HG02981 (cell line): ENCODE measurements at regions not wholly inside any gene's neighbourhood (a gene's known extent, or its start where the extent isn't known, plus 50 kb on each side); places are given as distances from the start of the nearest gene placed in this dataset.
"Not testable (repeated sequence)": the region's sequence is repeated elsewhere in the genome, so short reads cannot be mapped to it uniquely, and the experiment has no call there.

Experiments
- ATAC-seq: cut with Tn5 transposase; IDR thresholded peaks from one replicate; pipeline ENCODE4 v1.9.1; 2021; ENCODE audit warnings: mild to moderate bottlenecking, moderate library complexity; ENCODE audit not compliant: unreplicated experiment

- ATAC-seq = no peak
These were observed 1064.0 kb upstream of the SLIT2 start for GRCh38 chr4:19187691-19188090.

GRCh38 chr4:19187096-19187495 lies 1064.6 kb upstream of the SLIT2 start:
- no peak for ATAC-seq

GRCh38 chr4:19181631-19182030 lies 1070.1 kb upstream of the SLIT2 start:
- ATAC-seq = not testable (repeated sequence)

- ATAC-seq = no peak
These were observed 1072.9 kb upstream of the SLIT2 start for GRCh38 chr4:19178835-19179234.

GRCh38 chr4:19177616-19178015 lies 1074.1 kb upstream of the SLIT2 start:
- no peak for ATAC-seq

GRCh38 chr4:19171832-19172231 lies 1079.9 kb upstream of the SLIT2 start:
- no peak for ATAC-seq

DNA sequence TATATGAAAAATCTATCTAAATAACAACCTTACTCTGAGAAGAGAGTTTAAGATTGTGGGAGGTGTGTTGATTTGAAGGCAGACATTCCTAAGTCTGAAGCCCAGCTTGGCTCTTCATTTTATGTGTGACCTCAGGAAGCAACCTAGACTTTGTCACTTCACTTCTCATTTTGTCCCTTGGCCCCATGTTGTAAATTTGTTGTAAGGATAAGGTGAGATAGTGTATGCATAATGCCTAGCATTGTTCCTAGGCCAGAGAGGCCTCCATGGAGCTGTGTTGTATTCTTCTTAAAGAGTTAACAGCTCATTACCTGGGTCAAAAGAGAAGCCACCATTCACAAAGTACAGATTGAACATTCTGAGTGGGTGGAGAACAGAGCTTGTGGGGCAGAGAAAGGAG lies 1084.4 kb upstream of the SLIT2 start:
- ATAC-seq = no peak

GRCh38 chr4:19164334-19164733 lies 1087.4 kb upstream of the SLIT2 start:
- no peak for ATAC-seq

DNA sequence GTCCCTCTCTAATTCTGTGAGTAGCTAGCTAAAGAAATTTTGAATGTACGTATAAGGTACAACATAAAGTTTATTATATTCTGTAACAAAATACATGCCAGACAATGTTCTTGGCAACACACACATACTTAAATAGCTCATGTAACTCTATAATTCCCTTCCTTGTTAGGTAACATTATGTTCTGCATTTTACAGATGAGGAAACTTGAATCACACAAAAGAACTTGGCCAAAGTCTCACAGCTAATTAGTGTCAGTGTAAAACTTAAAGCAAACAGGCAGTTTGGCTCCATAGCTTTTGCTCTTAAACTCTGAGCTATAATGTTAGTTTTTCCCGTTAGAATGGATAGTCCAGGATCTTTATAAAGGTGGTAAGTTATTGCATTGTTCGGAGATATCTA lies 1091.8 kb upstream of the SLIT2 start:
- no peak for ATAC-seq

DNA sequence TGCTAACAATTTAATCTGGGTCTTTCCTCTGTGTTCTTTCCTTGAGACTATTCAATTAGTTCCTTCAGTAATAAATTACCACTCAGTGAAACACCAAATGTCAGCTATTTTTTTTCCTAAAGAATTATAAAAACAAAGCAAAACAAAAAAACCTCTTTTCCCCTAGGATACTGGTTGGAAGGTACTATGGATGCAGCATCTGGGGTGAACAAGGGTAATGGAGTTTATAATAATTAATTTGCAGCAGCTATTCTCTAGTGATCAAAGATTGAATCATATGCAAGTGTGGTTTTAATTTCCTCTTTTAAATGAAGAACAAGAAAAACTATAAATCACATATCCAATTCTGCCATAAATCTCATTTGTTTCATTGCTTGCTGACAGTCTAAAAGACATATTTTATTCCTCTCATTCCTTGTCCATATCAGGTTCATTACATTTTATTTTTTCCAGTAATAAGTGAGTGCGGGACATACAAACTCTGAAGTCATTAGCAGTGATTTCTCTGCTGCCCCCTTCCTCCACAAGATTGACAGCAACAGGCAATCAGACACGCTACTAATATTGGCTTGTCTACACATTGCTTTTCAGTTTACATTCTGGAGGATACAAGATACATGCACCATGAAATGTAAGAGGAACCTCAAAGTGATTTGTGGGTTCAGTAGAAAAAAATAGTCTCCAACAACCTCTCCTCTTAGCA lies 1093.4 kb upstream of the SLIT2 start:
- no peak for ATAC-seq

DNA sequence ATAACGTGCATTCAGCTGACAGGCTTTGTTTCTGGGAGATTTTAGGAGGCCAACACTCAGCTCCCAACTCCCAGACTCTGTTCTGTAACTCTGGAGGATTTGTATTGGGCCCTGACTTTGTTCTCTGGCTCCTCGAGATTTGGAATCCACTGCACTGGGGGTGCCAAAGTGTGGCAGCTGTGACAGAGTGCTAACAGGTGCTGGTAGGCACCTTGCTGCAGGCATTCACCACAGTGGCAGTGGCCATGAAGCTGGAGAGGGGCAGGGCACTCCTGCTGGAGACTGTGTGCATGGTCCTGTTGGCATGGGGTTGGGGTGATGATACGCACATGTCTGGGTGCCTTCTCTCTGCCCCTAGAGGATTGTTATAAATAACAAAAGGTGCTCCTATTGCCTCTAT lies 1094.9 kb upstream of the SLIT2 start:
- ATAC-seq = no peak

- ATAC-seq = no peak
These were observed 1096.1 kb upstream of the SLIT2 start for GRCh38 chr4:19155568-19155967.

DNA sequence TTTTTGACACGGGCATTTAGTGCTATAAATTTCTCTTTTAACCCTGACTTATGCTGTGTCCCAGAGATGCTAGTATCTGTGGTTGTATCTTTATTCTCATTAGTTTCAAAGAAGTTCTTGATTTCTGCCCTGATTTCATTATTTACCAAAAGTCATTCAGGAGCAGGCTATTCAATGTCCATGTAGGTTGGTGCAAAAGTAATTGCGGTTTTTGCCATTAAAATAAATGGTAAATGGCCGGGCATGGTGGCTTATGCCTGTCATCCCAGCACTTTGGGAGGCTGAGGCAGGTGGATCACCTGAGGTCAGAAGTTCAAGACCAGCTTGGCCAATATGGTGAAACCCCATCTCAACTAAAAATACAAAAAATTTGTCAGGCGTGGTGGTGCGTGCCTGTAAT lies 1097.4 kb upstream of the SLIT2 start:
- not testable (repeated sequence) for ATAC-seq

GRCh38 chr4:19152264-19152663 lies 1099.4 kb upstream of the SLIT2 start:
- ATAC-seq = no peak

DNA sequence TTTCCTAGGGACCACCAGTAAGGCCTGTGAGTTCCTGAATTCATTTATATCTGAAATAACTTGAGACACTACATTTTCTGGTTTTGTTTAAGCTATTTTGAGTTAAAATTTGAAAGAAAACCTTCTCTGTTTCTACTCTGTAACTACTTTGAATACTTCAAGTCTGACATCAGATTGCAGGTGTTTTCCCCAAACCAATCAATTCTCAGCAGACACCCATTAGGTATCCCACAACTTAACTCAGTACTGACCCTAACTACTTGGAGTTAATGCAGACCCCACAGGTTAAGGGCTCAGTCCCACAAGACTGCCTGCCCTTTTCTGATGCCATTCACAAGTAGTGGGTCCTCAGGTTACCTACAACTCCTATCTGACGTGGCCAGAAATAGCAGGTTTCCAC lies 1100.0 kb upstream of the SLIT2 start:
- no peak for ATAC-seq

DNA sequence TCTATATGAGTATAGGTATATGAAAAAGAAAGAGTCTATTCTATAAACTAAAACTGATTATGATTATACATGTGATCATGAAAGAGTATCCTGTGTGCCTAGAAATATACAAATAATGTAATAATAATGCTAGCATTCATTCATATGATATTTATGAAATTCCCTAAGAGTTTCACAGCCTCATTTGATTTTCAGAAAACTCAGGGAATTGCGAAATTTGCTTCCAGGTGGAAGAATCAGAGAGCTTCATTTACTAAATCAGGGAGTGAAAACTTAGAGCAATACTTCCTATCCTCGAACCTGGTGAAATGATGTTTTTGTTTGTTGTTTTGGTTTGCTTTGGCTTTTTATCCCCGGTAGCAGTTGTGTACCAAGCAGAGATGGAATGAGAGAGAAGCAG lies 1105.7 kb upstream of the SLIT2 start:
- no peak for ATAC-seq

GRCh38 chr4:19135895-19136633 lies 1114.5 kb upstream of the LCORL start:
- ATAC-seq = peak; percentile 72

GRCh38 chr4:19134685-19135084 lies 1113.1 kb upstream of the LCORL start:
- ATAC-seq = no peak

DNA sequence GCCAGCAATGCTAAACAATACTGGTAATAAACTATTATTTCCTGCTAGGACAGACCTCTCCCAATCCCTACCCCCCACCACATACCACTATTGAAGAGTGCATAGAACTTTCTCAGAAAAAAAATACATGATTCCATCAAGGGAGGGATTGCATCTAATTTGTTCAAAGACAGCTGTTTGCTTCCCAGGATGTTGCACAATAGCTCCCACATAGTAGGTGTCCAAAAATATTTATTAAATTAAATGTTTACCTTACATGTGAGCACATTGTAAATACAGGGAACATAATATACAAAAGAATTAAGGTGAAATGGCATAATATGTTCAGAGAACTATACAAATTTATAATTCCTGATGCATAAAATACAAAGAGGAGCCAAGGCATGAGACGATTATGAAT lies 1111.8 kb upstream of the LCORL start:
- ATAC-seq = no peak

DNA sequence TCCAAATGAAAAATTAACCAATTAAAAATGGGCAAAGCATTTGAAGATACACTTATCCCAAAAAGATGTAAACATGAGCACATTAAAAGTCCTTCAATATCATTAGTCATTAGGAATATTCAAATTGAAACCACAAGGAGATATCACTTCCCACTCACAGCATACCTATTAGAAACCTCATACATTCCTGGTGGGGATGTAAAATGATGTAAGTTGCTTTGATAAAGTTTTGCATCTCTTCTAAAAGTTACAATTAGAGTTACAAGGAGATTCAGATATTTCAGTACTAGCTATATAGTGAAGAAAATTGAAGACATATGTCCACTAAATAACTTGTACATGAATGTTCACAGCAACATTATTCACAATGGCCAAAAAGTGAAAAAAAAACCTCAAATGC lies 1109.3 kb upstream of the LCORL start:
- no peak for ATAC-seq

- no peak for ATAC-seq
These were observed 1106.6 kb upstream of the LCORL start for GRCh38 chr4:19128176-19128575.

- no peak for ATAC-seq
These were observed 1105.3 kb upstream of the LCORL start for GRCh38 chr4:19126903-19127302.

GRCh38 chr4:19123681-19124080 lies 1102.1 kb upstream of the LCORL start:
- ATAC-seq = no peak
